ENCODE measurements at regions not wholly inside any gene's neighbourhood (a gene's known extent, or its start where the extent isn't known, plus 50 kb on each side); places are given as distances from the start of the nearest gene placed in this dataset.

DNA sequence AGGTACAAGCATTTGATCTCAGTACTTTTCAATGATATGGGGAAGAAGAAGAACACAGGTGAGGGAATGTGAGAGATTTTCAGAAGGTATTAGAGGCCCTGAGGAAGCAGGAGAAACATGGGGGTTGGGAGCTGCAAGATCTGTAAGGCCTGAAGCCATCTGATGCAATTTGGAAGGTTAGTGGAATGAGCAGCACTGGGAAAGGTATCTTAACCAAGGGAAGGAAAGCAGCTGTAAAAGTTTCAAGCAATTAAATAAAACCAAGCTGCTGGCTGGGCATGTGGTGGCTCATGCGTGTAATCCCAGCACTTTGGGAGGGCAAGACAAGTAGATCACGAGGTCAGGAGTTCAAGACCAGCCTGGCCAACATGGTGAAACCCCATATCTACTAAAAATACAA lies 104.4 kb upstream of the PARP11 start:
- TF ChIP-seq EZH2 (IDR thresholded peaks at IDR 0.05; ENCODE audit: insufficient read depth, poor library complexity, severe bottlenecking) (no peak), EZH2phosphoT487 (IDR thresholded peaks at IDR 0.05; ENCODE audit: insufficient read depth, low read depth) (no peak)
